ENCODE measurements at regions not wholly inside any gene's neighbourhood (a gene's known extent, or its start where the extent isn't known, plus 50 kb on each side); places are given as distances from the start of the nearest gene placed in this dataset.

GRCh38 chr6:109237077-109237985 lies 142.0 kb downstream of the CEP57L1 start (continued):
- TF ChIP-seq MNT (conservative IDR thresholded peaks at IDR 0.05) (0 out of 4 replicates have a peak, but pooled peaks of 1 of the 2 experiments have one; percentile 17), KLF10 (CRISPR knock-in tag; IDR thresholded peaks at IDR 0.05) (no peak), ZNF512 (tag; IDR thresholded peaks at IDR 0.05) (no peak), TGIF2 (CRISPR knock-in tag; IDR thresholded peaks at IDR 0.05) (no peak), GABPA (tag; conservative IDR thresholded peaks at IDR 0.05; ENCODE audit: low read depth) (peak; percentile 69; the same call in 1 of the 2 replicates), RBM22 (IDR thresholded peaks at IDR 0.05; ENCODE audit: low read depth, low read length, poor library complexity, severe bottlenecking) (no peak), ZNF184 (CRISPR knock-in tag; IDR thresholded peaks at IDR 0.05) (no peak), DDX20 (tag; IDR thresholded peaks at IDR 0.05; ENCODE audit: low read depth) (no peak), PURB (CRISPR knock-in tag; IDR thresholded peaks at IDR 0.05; ENCODE audit: low read depth) (no peak), SREBF2 (CRISPR knock-in tag; IDR thresholded peaks at IDR 0.05) (no peak), ZC3H4 (CRISPR knock-in tag; IDR thresholded peaks at IDR 0.05; ENCODE audit: borderline replicate concordance) (no peak), DMBX1 (CRISPR knock-in tag; IDR thresholded peaks at IDR 0.05; ENCODE audit: borderline replicate concordance) (0 out of 2 replicates have a peak, but pooled peaks have one; percentile 53), CREB1 (IDR thresholded peaks at IDR 0.05) (no peak; the same call in 1 of the 2 replicates), CREB1 (CRISPR knock-in tag; IDR thresholded peaks at IDR 0.05) (no peak), PBX2 (CRISPR knock-in tag; IDR thresholded peaks at IDR 0.05; ENCODE audit: low read depth) (peak; percentile 58), PBX2 (tag; conservative IDR thresholded peaks at IDR 0.05; ENCODE audit: low read depth) (peak; percentile 98), TBP (optimal IDR thresholded peaks at IDR 0.05; ENCODE audit: low read depth, low read length) (peak; percentile 38), ZKSCAN1 (IDR thresholded peaks at IDR 0.05; ENCODE audit: low read depth, low read length) (no peak), BCL6 (CRISPR knock-in tag; IDR thresholded peaks at IDR 0.05) (no peak), PHF20 (IDR thresholded peaks at IDR 0.05; ENCODE audit: partially characterized antibody) (peak; percentile 28), CTBP1 (IDR thresholded peaks at IDR 0.05; ENCODE audit: borderline replicate concordance) (peak; percentile 56; the same call in 1 of the 2 replicates), PML (IDR thresholded peaks at IDR 0.05; ENCODE audit: low read length) (no peak; the same call in 1 of the 2 replicates)

All from K562 (cell line).